ENCODE measurements at regions not wholly inside any gene's neighbourhood (a gene's known extent, or its start where the extent isn't known, plus 50 kb on each side); places are given as distances from the start of the nearest gene placed in this dataset.

GRCh38 chr5:166022065-166022464 lies 2269.4 kb upstream of the WWC1 start:
- Mint-ChIP-seq H3K4me3 (no peak overlapping the region), H3K27me3 (no peaks in the 10 kb centered on the region), H3K4me1 (ENCODE audit: low read depth) (no peaks in the 10 kb centered on the region), H3K27ac (no peak overlapping the region), H3K9me3 (no peaks in the 10 kb centered on the region), H3K36me3 (ENCODE audit: low read depth) (no peaks in the 10 kb centered on the region)
- no peak for TF ChIP-seq CTCF (IDR thresholded peaks at IDR 0.05)
- POLR2A ChIA-PET, result no interaction called here
- ATAC-seq (no peak), DNase-seq (no peak)
- CTCF ChIA-PET, result no interaction called here
- intact Hi-C loops (cut with micrococcal nuclease), result no loop called here

GRCh38 chr5:166024970-166025369 lies 2266.5 kb upstream of the WWC1 start:
- no peak overlapping the region for H3K4me3 Mint-ChIP-seq
- CTCF ChIA-PET, result no interaction called here
- no peak for ATAC-seq
- POLR2A ChIA-PET, result no interaction called here
- H3K27me3 Mint-ChIP-seq, result no peaks in the 10 kb centered on the region
- TF ChIP-seq CTCF (IDR thresholded peaks at IDR 0.05), result no peak
- H3K9me3 Mint-ChIP-seq, result peaks cover 1% of the 10 kb centered on the region
- H3K36me3 Mint-ChIP-seq (ENCODE audit: low read depth), result no peaks in the 10 kb centered on the region
- DNase-seq, result no peak
- no peak overlapping the region for H3K27ac Mint-ChIP-seq
- intact Hi-C loops (cut with micrococcal nuclease), result no loop called here
- no peaks in the 10 kb centered on the region for H3K4me1 Mint-ChIP-seq (ENCODE audit: low read depth)

GRCh38 chr5:166027582-166027981 lies 2263.9 kb upstream of the WWC1 start:
- no peak overlapping the region for H3K27ac Mint-ChIP-seq
- H3K4me1 Mint-ChIP-seq (ENCODE audit: low read depth), result no peaks in the 10 kb centered on the region
- no peaks in the 10 kb centered on the region for H3K27me3 Mint-ChIP-seq
- no peak for TF ChIP-seq CTCF (IDR thresholded peaks at IDR 0.05)
- no peaks in the 10 kb centered on the region for H3K36me3 Mint-ChIP-seq (ENCODE audit: low read depth)
- ChIA-PET CTCF (no interaction called here), POLR2A (no interaction called here)
- DNase-seq (no peak), ATAC-seq (no peak)
- H3K9me3 Mint-ChIP-seq, result peaks cover 6% of the 10 kb centered on the region
- intact Hi-C loops (cut with micrococcal nuclease), result no loop called here
- H3K4me3 Mint-ChIP-seq, result no peak overlapping the region

GRCh38 chr5:166031926-166032325 lies 2259.5 kb upstream of the WWC1 start:
- Mint-ChIP-seq H3K27me3 (no peaks in the 10 kb centered on the region), H3K4me1 (ENCODE audit: low read depth) (no peaks in the 10 kb centered on the region), H3K36me3 (ENCODE audit: low read depth) (no peaks in the 10 kb centered on the region), H3K9me3 (peaks cover 9% of the 10 kb centered on the region), H3K4me3 (no peak overlapping the region), H3K27ac (no peak overlapping the region)
- ATAC-seq, result no peak
- DNase-seq, result no peak
- TF ChIP-seq CTCF (IDR thresholded peaks at IDR 0.05), result no peak
- ChIA-PET CTCF (no interaction called here), POLR2A (no interaction called here)
- intact Hi-C loops (cut with micrococcal nuclease), result no loop called here

- TF ChIP-seq CTCF (IDR thresholded peaks at IDR 0.05), result no peak
- ATAC-seq, result no peak
- POLR2A ChIA-PET, result no interaction called here
- Mint-ChIP-seq H3K4me3 (no peak overlapping the region), H3K27me3 (no peaks in the 10 kb centered on the region), H3K27ac (no peak overlapping the region), H3K9me3 (peaks cover 9% of the 10 kb centered on the region), H3K36me3 (ENCODE audit: low read depth) (no peaks in the 10 kb centered on the region), H3K4me1 (ENCODE audit: low read depth) (no peaks in the 10 kb centered on the region)
- CTCF ChIA-PET, result no interaction called here
- no peak for DNase-seq
- intact Hi-C loops (cut with micrococcal nuclease), result no loop called here
Observed at GRCh38 chr5:166032601-166033000, 2258.8 kb upstream of the WWC1 start.

All from activated CD8-positive, alpha-beta T cell treated with anti-CD3 and anti-CD28 coated beads for 36 hours (primary cell).